CD4-positive, alpha-beta T cell (primary cell): ENCODE measurements at regions not wholly inside any gene's neighbourhood (a gene's known extent, or its start where the extent isn't known, plus 50 kb on each side); places are given as distances from the start of the nearest gene placed in this dataset.

Source experiments
- ATAC-seq: fragments of 200-7000 bp; cut with Tn5 transposase; one replicate; pipeline ENCODE4 v1.10.0; 2022; ENCODE audit warnings: mild to moderate bottlenecking; ENCODE audit not compliant: poor library complexity
- CTCF ChIA-PET: fragments of 350-600 bp; sonication (Branson Sonifier 250); formaldehyde crosslinking; loops from one replicate; lab custom pipeline; 2021; ENCODE audit warnings: antibody characterized with exemption, inconsistent platforms; lab: Charles Lee
- POLR2A ChIA-PET: fragments of 350-600 bp; sonication (Branson Sonifier 250); formaldehyde crosslinking; loops from one replicate; lab custom pipeline; 2021; ENCODE audit warnings: antibody characterized with exemption, inconsistent platforms; lab: Charles Lee
- DNase-seq, 14 experiments: peaks; one replicate each; pipeline ENCODE4 v3.0.0-alpha.2; 2013 to 2020; ENCODE audit warnings: mixed read lengths in 2 of 14
- H3K27ac ChIP-seq, 2 donors: one replicate each; pipeline versions ENCODE4 v1.5.1 to v1.7.0; 2013; ENCODE audit warnings: low read length in 2 of 2, low read depth in 1 of 2, mild to moderate bottlenecking in 1 of 2
- H3K27me3 ChIP-seq, 2 experiments: 1 replicate in 1 of 2; 2 replicates in 1 of 2; pipeline versions ENCODE4 v1.6.1 to v1.7.0; 2013; ENCODE audit warnings: low read length in 2 of 2, control low read depth in 1 of 2, mild to moderate bottlenecking in 1 of 2, moderate library complexity in 1 of 2; ENCODE audit not compliant: insufficient read depth in 2 of 2, control insufficient read depth in 1 of 2
- H3K36me3 ChIP-seq: one replicate; pipeline ENCODE4 v1.6.1; 2013; ENCODE audit warnings: low read length, control low read depth; ENCODE audit not compliant: insufficient read depth
- H3K4me1 ChIP-seq: one replicate; pipeline ENCODE4 v1.6.1; 2013; ENCODE audit warnings: low read length, control low read depth; ENCODE audit not compliant: insufficient read depth
- H3K4me3 ChIP-seq: one replicate; pipeline ENCODE4 v1.5.1; 2013; ENCODE audit warnings: mild to moderate bottlenecking, low read length, moderate library complexity
- H3K9me3 ChIP-seq, 2 experiments: 1 replicate in 1 of 2; 2 replicates in 1 of 2; pipeline versions ENCODE4 v1.6.1 to v1.7.0; 2013; ENCODE audit warnings: low read length in 2 of 2, mild to moderate bottlenecking in 2 of 2, control low read depth in 1 of 2, moderate library complexity in 1 of 2; ENCODE audit not compliant: control insufficient read depth in 1 of 2, insufficient read depth in 1 of 2
- H3K27ac Mint-ChIP-seq: one replicate; pipeline ENCODE4 v1.8.0; 2020; ENCODE audit warnings: mixed read lengths
- H3K27me3 Mint-ChIP-seq: one replicate; pipeline ENCODE4 v1.8.0; 2021; ENCODE audit warnings: mixed read lengths
- H3K36me3 Mint-ChIP-seq: one replicate; pipeline ENCODE4 v1.8.0; 2021; ENCODE audit warnings: low read depth, mixed read lengths
- H3K4me1 Mint-ChIP-seq: one replicate; pipeline ENCODE4 v1.8.0; 2021; ENCODE audit warnings: low read depth, mixed read lengths
- H3K4me3 Mint-ChIP-seq: one replicate; pipeline ENCODE4 v1.8.0; 2020; ENCODE audit warnings: mild to moderate bottlenecking, mixed read lengths
- H3K9me3 Mint-ChIP-seq: one replicate; pipeline ENCODE4 v1.8.0; 2020; ENCODE audit warnings: mixed read lengths
- CTCF ChIP-seq: fragments of 200-600 bp; IDR thresholded peaks from one replicate; pipeline ENCODE4 v1.8.0; 2022; ENCODE audit warnings: antibody characterized with exemption, mild to moderate bottlenecking
- intact Hi-C, 2 experiments: fragments of 100-400 bp; cut with DNase I in 1 of 2; cut with micrococcal nuclease in 1 of 2; formaldehyde crosslinking; loops; one replicate each; pipeline versions ENCODE4 v1.15.1 to v1.9.0; 2023 to 2025; cut with DNase I, micrococcal nuclease

- H3K36me3 ChIP-seq = no peaks in the 10 kb centered on the region
- H3K27me3 ChIP-seq = peaks cover 18 to 22% of the 10 kb centered on the region in 2 experiments
- no peak for TF ChIP-seq CTCF
- intact Hi-C loops = no loop called here
- H3K9me3 ChIP-seq = peaks cover 0 to 5% of the 10 kb centered on the region in 2 experiments
- POLR2A ChIA-PET = no interaction called here
- Mint-ChIP-seq H3K4me3 (no peak overlapping the region), H3K9me3 (no peaks in the 10 kb centered on the region), H3K36me3 (no peaks in the 10 kb centered on the region), H3K4me1 (no peaks in the 10 kb centered on the region), H3K27me3 (peaks cover 67% of the 10 kb centered on the region), H3K27ac (no peak overlapping the region)
- CTCF ChIA-PET = no interaction called here
- ATAC-seq (no peak), DNase-seq (no peak)
- H3K4me3 ChIP-seq = no peak overlapping the region
- no peaks in the 10 kb centered on the region for H3K4me1 ChIP-seq
- no peak overlapping the region for H3K27ac ChIP-seq
Measured at GRCh38 chr7:42858570-42858969, 53.3 kb downstream of the C7orf25 start.

- ATAC-seq = no peak
- Histone ChIP-seq H3K27me3 (peaks cover 18 to 36% of the 10 kb centered on the region in 2 experiments), H3K36me3 (no peaks in the 10 kb centered on the region), H3K4me1 (no peaks in the 10 kb centered on the region), H3K27ac (no peak overlapping the region), H3K9me3 (peaks cover 0 to 5% of the 10 kb centered on the region in 2 experiments), H3K4me3 (no peak overlapping the region)
- no peak overlapping the region for H3K27ac Mint-ChIP-seq
- ChIA-PET POLR2A (no interaction called here), CTCF (no interaction called here)
- peaks cover 58% of the 10 kb centered on the region for H3K27me3 Mint-ChIP-seq
- DNase-seq = no peak
- TF ChIP-seq CTCF = no peak
- no peaks in the 10 kb centered on the region for H3K9me3 Mint-ChIP-seq
- no peaks in the 10 kb centered on the region for H3K36me3 Mint-ChIP-seq
- H3K4me1 Mint-ChIP-seq = no peaks in the 10 kb centered on the region
- no peak overlapping the region for H3K4me3 Mint-ChIP-seq
- intact Hi-C loops = no loop called here
Measured at GRCh38 chr7:42856605-42856987, 55.3 kb downstream of the C7orf25 start.

GRCh38 chr7:42854571-42855118 lies 57.2 kb downstream of the C7orf25 start:
- H3K27me3 Mint-ChIP-seq = peaks cover 40% of the 10 kb centered on the region
- Histone ChIP-seq H3K27me3 (peaks cover 18 to 39% of the 10 kb centered on the region in 2 experiments), H3K36me3 (no peaks in the 10 kb centered on the region), H3K4me3 (no peak overlapping the region), H3K9me3 (peaks cover 0 to 5% of the 10 kb centered on the region in 2 experiments), H3K4me1 (no peaks in the 10 kb centered on the region), H3K27ac (no peak overlapping the region)
- no peaks in the 10 kb centered on the region for H3K4me1 Mint-ChIP-seq
- no peak overlapping the region for H3K27ac Mint-ChIP-seq
- ATAC-seq (no peak), DNase-seq (no peak)
- ChIA-PET POLR2A (no interaction called here), CTCF (no interaction called here)
- no peak overlapping the region for H3K4me3 Mint-ChIP-seq
- H3K36me3 Mint-ChIP-seq = no peaks in the 10 kb centered on the region
- intact Hi-C loops = no loop called here
- TF ChIP-seq CTCF = no peak
- no peaks in the 10 kb centered on the region for H3K9me3 Mint-ChIP-seq
